ENCODE measurements at regions not wholly inside any gene's neighbourhood (a gene's known extent, or its start where the extent isn't known, plus 50 kb on each side); places are given as distances from the start of the nearest gene placed in this dataset. TPM values are rescaled to one million over a fixed set of nuclear protein-coding genes. Genes with fewer than 3 reads are reported as not detected.

Small RNAs in the stretch of these regions (small RNA-seq; reads per million reads assigned to genes)
- not detected for gene AL356277.1
- gene TXNP7, result not detected

Data from fibroblast of villous mesenchyme (primary cell).